ENCODE measurements at regions not wholly inside any gene's neighbourhood (a gene's known extent, or its start where the extent isn't known, plus 50 kb on each side); places are given as distances from the start of the nearest gene placed in this dataset.

- no peak for TF ChIP-seq CTCF (IDR thresholded peaks at IDR 0.05; ENCODE audit: low read length)
- no peak for TF ChIP-seq EZH2 (IDR thresholded peaks at IDR 0.05; ENCODE audit: borderline replicate concordance, low read length)
These were observed 307.2 kb downstream of the MYCN start for GRCh38 chr2:16247326-16248122.
